ENCODE measurements at regions not wholly inside any gene's neighbourhood (a gene's known extent, or its start where the extent isn't known, plus 50 kb on each side); places are given as distances from the start of the nearest gene placed in this dataset.

- 96 to 98% methylated on average over 2 of the region's 2 CpGs for WGBS, 2 donors
- no peak for DNase-seq
- ATAC-seq = no peak
- Histone ChIP-seq H3K4me3 (no peak overlapping the region), H3K9me3 (no peaks in the 10 kb centered on the region), H3K36me3 (no peaks in the 10 kb centered on the region), H3K27ac (no peak overlapping the region), H3K27me3 (no peaks in the 10 kb centered on the region), H3K4me1 (peaks cover 0 to 15% (median 3%) of the 10 kb centered on the region in 3 donors)
- FAIRE-seq = no peak
- intact Hi-C loops (cut with DNase I) = no loop called here
- TF ChIP-seq, protein P1, sequence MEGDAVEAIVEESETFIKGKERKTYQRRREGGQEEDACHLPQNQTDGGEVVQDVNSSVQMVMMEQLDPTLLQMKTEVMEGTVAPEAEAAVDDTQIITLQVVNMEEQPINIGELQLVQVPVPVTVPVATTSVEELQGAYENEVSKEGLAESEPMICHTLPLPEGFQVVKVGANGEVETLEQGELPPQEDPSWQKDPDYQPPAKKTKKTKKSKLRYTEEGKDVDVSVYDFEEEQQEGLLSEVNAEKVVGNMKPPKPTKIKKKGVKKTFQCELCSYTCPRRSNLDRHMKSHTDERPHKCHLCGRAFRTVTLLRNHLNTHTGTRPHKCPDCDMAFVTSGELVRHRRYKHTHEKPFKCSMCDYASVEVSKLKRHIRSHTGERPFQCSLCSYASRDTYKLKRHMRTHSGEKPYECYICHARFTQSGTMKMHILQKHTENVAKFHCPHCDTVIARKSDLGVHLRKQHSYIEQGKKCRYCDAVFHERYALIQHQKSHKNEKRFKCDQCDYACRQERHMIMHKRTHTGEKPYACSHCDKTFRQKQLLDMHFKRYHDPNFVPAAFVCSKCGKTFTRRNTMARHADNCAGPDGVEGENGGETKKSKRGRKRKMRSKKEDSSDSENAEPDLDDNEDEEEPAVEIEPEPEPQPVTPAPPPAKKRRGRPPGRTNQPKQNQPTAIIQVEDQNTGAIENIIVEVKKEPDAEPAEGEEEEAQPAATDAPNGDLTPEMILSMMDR (IDR thresholded peaks at IDR 0.05) = no peak
Observed at GRCh38 chr20:7741866-7742265, 198.4 kb downstream of the HAO1 start.

GRCh38 chr20:7742479-7742878, 197.8 kb downstream of the HAO1 start:
- Histone ChIP-seq H3K36me3 (no peaks in the 10 kb centered on the region), H3K4me1 (peaks cover 0 to 15% (median 3%) of the 10 kb centered on the region in 3 donors), H3K4me3 (no peak overlapping the region), H3K27me3 (no peaks in the 10 kb centered on the region), H3K27ac (no peak overlapping the region), H3K9me3 (no peaks in the 10 kb centered on the region)
- WGBS, 2 donors = 26 to 27% methylated on average over 2 of the region's 2 CpGs
- TF ChIP-seq, protein P1 (IDR thresholded peaks at IDR 0.05) = no peak
- FAIRE-seq (no peak), DNase-seq (peak in 3 of 6 donors; percentile 21 to 31 (median 21)), ATAC-seq (peak; percentile 79 to 85 (median 84))
- intact Hi-C loops (cut with DNase I) = no loop called here

GRCh38 chr20:7744411-7744810, 195.8 kb downstream of the HAO1 start:
- TF ChIP-seq, protein P1 (IDR thresholded peaks at IDR 0.05) = no peak
- ATAC-seq = no peak
- intact Hi-C loops (cut with DNase I) = no loop called here
- Histone ChIP-seq H3K27me3 (no peaks in the 10 kb centered on the region), H3K4me3 (no peak overlapping the region), H3K4me1 (peaks cover 0 to 3% (median 0%) of the 10 kb centered on the region in 3 donors), H3K36me3 (no peaks in the 10 kb centered on the region), H3K27ac (no peak overlapping the region), H3K9me3 (no peaks in the 10 kb centered on the region)
- 97 to 99% methylated on average over 1 of the region's 1 CpG for WGBS, 2 donors
- no peak for FAIRE-seq
- DNase-seq = no peak

GRCh38 chr20:7748624-7749023, 191.6 kb downstream of the HAO1 start:
- intact Hi-C loops (cut with DNase I) = no loop called here
- no peak overlapping the region for H3K27ac ChIP-seq
- FAIRE-seq (no peak), DNase-seq (no peak), ATAC-seq (no peak)
- no peaks in the 10 kb centered on the region for H3K4me1 ChIP-seq
- TF ChIP-seq, protein P1 (IDR thresholded peaks at IDR 0.05) = no peak
- no peaks in the 10 kb centered on the region for H3K36me3 ChIP-seq
- H3K9me3 ChIP-seq = no peaks in the 10 kb centered on the region
- no peak overlapping the region for H3K4me3 ChIP-seq
- no peaks in the 10 kb centered on the region for H3K27me3 ChIP-seq

- H3K27ac ChIP-seq = no peak overlapping the region
- no peaks in the 10 kb centered on the region for H3K27me3 ChIP-seq
- H3K4me1 ChIP-seq = no peaks in the 10 kb centered on the region
- H3K4me3 ChIP-seq = no peak overlapping the region
- intact Hi-C loops (cut with DNase I) = no loop called here
- WGBS, 2 donors = 71 to 86% methylated on average over 1 of the region's 1 CpG
- no peaks in the 10 kb centered on the region for H3K36me3 ChIP-seq
- TF ChIP-seq, protein P1 (IDR thresholded peaks at IDR 0.05) = no peak
- H3K9me3 ChIP-seq = no peaks in the 10 kb centered on the region
- no peak for FAIRE-seq
- no peak for DNase-seq
- no peak for ATAC-seq
Observed at GRCh38 chr20:7754102-7754501, 186.2 kb downstream of the HAO1 start.
